Liver (tissue), 8 donors: ENCODE measurements at regions not wholly inside any gene's neighbourhood (a gene's known extent, or its start where the extent isn't known, plus 50 kb on each side); places are given as distances from the start of the nearest gene placed in this dataset.

ENCODE experiments used
- DNase-seq: peaks from one replicate; pipeline ENCODE4 v3.0.0-alpha.2; 2017; ENCODE audit warnings: low spot score
- H3K27ac ChIP-seq, 2 donors: one replicate each; pipeline ENCODE4 v1.7.0; 2013; ENCODE audit warnings: inconsistent platforms in 2 of 2, low read length in 2 of 2, control low read depth in 1 of 2, low read depth in 1 of 2, mild to moderate bottlenecking in 1 of 2
- H3K27me3 ChIP-seq, 4 donors: one replicate each; pipeline versions ENCODE4 v1.6.1 to v1.7.0; 2013; ENCODE audit warnings: low read length in 3 of 4, inconsistent platforms in 1 of 4, mild to moderate bottlenecking in 1 of 4, moderate library complexity in 1 of 4; ENCODE audit not compliant: control insufficient read depth in 4 of 4, insufficient read depth in 4 of 4
- H3K36me3 ChIP-seq, 4 donors: one replicate each; pipeline versions ENCODE4 v1.6.1 to v1.7.0; 2013; ENCODE audit warnings: low read length in 3 of 4, mild to moderate bottlenecking in 3 of 4, low read depth in 1 of 4, moderate library complexity in 1 of 4; ENCODE audit not compliant: control insufficient read depth in 4 of 4, insufficient read depth in 3 of 4
- H3K4me1 ChIP-seq, 4 donors: one replicate each; pipeline versions ENCODE4 v1.6.1 to v1.7.0; 2013; ENCODE audit warnings: low read length in 3 of 4, mild to moderate bottlenecking in 3 of 4, moderate library complexity in 1 of 4; ENCODE audit not compliant: control insufficient read depth in 4 of 4, insufficient read depth in 4 of 4
- H3K4me3 ChIP-seq, 3 donors: one replicate each; pipeline versions ENCODE4 v1.6.1 to v1.7.0; 2013; ENCODE audit warnings: low read length in 3 of 3, control low read depth in 1 of 3, low read depth in 1 of 3, mild to moderate bottlenecking in 1 of 3
- H3K9ac ChIP-seq, 2 donors: one replicate each; pipeline ENCODE4 v1.7.0; 2013; ENCODE audit warnings: low read length in 2 of 2, mild to moderate bottlenecking in 2 of 2, moderate library complexity in 2 of 2, control low read depth in 1 of 2, low read depth in 1 of 2
- H3K9me3 ChIP-seq, 4 donors: one replicate each; pipeline versions ENCODE4 v1.6.1 to v1.7.0; 2013; ENCODE audit warnings: low read length in 3 of 4; ENCODE audit not compliant: control insufficient read depth in 4 of 4
- EGR1 ChIP-seq, 2 donors: IDR thresholded peaks; 2 replicates each; pipeline ENCODE4 v1.6.1; 2016 to 2018; ENCODE audit warnings: antibody characterized with exemption in 2 of 2, low read depth in 2 of 2
- FOXA1 ChIP-seq: IDR thresholded peaks from 2 replicates; pipeline ENCODE4 v1.6.1; 2016; ENCODE audit warnings: antibody characterized with exemption
- FOXA2 ChIP-seq: IDR thresholded peaks from 2 replicates; pipeline ENCODE4 v1.6.1; 2016; ENCODE audit warnings: antibody characterized with exemption
- GABPA ChIP-seq, 2 donors: IDR thresholded peaks in 1 of 2; conservative IDR thresholded peaks in 1 of 2; 2 replicates each; pipeline ENCODE4 v1.6.1; 2016; ENCODE audit warnings: antibody characterized with exemption in 2 of 2, mild to moderate bottlenecking in 1 of 2, moderate library complexity in 1 of 2
- HNF4A ChIP-seq, 2 donors: conservative IDR thresholded peaks; 2 replicates each; pipeline ENCODE4 v1.6.1; 2016; ENCODE audit warnings: antibody characterized with exemption in 2 of 2, mild to moderate bottlenecking in 2 of 2
- HNF4G ChIP-seq: IDR thresholded peaks from 2 replicates; pipeline ENCODE4 v1.6.1; 2016; ENCODE audit warnings: antibody characterized with exemption
- JUND ChIP-seq, 2 donors: IDR thresholded peaks; 2 replicates each; pipeline ENCODE4 v1.6.1; 2016; ENCODE audit warnings: antibody characterized with exemption in 2 of 2
- NR2F2 ChIP-seq: IDR thresholded peaks from 2 replicates; pipeline ENCODE4 v1.6.1; 2016; ENCODE audit warnings: antibody characterized with exemption
- RAD21 ChIP-seq, 2 donors: IDR thresholded peaks; 2 replicates each; pipeline ENCODE4 v1.6.1; 2016; ENCODE audit warnings: antibody characterized with exemption in 2 of 2, mild to moderate bottlenecking in 2 of 2
- RXRA ChIP-seq, 2 donors: IDR thresholded peaks; 2 replicates each; pipeline ENCODE4 v1.6.1; 2017 to 2018; ENCODE audit warnings: antibody characterized with exemption in 2 of 2, mild to moderate bottlenecking in 1 of 2
- SP1 ChIP-seq: IDR thresholded peaks from 2 replicates; pipeline ENCODE4 v1.6.1; 2018; ENCODE audit warnings: antibody characterized with exemption, mild to moderate bottlenecking
- TAF1 ChIP-seq: conservative IDR thresholded peaks from 2 replicates; pipeline ENCODE4 v1.6.1; 2016; ENCODE audit warnings: antibody characterized with exemption, mild to moderate bottlenecking
- YY1 ChIP-seq: IDR thresholded peaks from 2 replicates; pipeline ENCODE4 v1.6.1; 2016; ENCODE audit warnings: antibody characterized with exemption, mild to moderate bottlenecking
- WGBS: extraction: QIAGEN DNeasy Blood & Tissue Kit; methylation state at CpG from one replicate; pipeline ENCODE4 v1.1.7; 2013; 5-methylcytosine and 5-hydroxymethylcytosine counted together
- TF ChIP-seq, protein P1 (sequence below): IDR thresholded peaks from 2 replicates; pipeline ENCODE4 v1.6.1; 2016; ENCODE audit warnings: antibody characterized with exemption
- TF ChIP-seq, protein P2 (sequence below): fragments of 150-350 bp; IDR thresholded peaks from 2 replicates; pipeline ENCODE4 v1.5.1; 2017; ENCODE audit warnings: improper control_type of control experiment, low read depth, low read length; ENCODE audit not compliant: missing input control
- TF ChIP-seq, protein P3 (sequence below): IDR thresholded peaks from 2 replicates; pipeline ENCODE4 v1.6.1; 2016; ENCODE audit warnings: antibody characterized with exemption, mild to moderate bottlenecking
- TF ChIP-seq, protein P4 (sequence below): IDR thresholded peaks from 2 replicates; pipeline ENCODE4 v1.6.1; 2016; ENCODE audit warnings: antibody characterized with exemption
- TF ChIP-seq, protein P5 (sequence below): IDR thresholded peaks from 2 replicates; pipeline ENCODE4 v1.6.1; 2016; ENCODE audit warnings: antibody characterized with exemption
- donor health status: healthy.
- donor health status: healthy.
- donor health status: healthy.
- donor health status: healthy.
- donor health status: healthy.

DNA sequence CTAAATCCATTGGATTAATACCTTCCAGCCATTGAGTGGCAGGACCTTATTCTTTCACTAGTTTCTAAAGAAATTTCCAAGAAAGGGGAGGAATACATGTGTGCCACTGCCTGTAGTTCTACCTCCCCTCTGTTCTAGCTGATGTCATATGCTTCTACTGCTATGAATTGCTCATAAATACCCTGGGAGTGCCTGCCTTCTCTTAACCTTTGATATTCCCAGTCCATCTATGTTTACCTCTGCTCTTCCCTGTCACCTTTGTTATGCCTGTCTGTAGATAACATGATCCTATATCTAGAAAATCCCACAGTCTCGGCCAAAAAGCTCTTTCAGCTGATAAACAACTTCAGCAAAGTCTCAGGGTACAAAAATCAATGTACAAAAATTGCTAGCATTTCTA, 486.9 kb upstream of the ARRDC4 start:
- WGBS: 21% methylated on average over 1 of the region's 1 CpG
- no peaks in the 10 kb centered on the region for H3K4me1 ChIP-seq
- peaks cover 0 to 2% (median 0%) of the 10 kb centered on the region in 4 donors for H3K27me3 ChIP-seq
- H3K27ac ChIP-seq: no peak overlapping the region
- TF ChIP-seq EGR1 (IDR thresholded peaks at IDR 0.05; ENCODE audit: low read depth in 2 of 2): no peak
- TF ChIP-seq FOXA1: no peak
- TF ChIP-seq, protein P1, sequence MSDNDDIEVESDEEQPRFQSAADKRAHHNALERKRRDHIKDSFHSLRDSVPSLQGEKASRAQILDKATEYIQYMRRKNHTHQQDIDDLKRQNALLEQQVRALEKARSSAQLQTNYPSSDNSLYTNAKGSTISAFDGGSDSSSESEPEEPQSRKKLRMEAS: no peak
- no peak for TF ChIP-seq RXRA (IDR thresholded peaks at IDR 0.05)
- TF ChIP-seq, protein P2, sequence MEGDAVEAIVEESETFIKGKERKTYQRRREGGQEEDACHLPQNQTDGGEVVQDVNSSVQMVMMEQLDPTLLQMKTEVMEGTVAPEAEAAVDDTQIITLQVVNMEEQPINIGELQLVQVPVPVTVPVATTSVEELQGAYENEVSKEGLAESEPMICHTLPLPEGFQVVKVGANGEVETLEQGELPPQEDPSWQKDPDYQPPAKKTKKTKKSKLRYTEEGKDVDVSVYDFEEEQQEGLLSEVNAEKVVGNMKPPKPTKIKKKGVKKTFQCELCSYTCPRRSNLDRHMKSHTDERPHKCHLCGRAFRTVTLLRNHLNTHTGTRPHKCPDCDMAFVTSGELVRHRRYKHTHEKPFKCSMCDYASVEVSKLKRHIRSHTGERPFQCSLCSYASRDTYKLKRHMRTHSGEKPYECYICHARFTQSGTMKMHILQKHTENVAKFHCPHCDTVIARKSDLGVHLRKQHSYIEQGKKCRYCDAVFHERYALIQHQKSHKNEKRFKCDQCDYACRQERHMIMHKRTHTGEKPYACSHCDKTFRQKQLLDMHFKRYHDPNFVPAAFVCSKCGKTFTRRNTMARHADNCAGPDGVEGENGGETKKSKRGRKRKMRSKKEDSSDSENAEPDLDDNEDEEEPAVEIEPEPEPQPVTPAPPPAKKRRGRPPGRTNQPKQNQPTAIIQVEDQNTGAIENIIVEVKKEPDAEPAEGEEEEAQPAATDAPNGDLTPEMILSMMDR: no peak
- no peak for TF ChIP-seq NR2F2
- TF ChIP-seq JUND (IDR thresholded peaks at IDR 0.05): no peak
- TF ChIP-seq SP1: no peak
- TF ChIP-seq, protein P3, sequence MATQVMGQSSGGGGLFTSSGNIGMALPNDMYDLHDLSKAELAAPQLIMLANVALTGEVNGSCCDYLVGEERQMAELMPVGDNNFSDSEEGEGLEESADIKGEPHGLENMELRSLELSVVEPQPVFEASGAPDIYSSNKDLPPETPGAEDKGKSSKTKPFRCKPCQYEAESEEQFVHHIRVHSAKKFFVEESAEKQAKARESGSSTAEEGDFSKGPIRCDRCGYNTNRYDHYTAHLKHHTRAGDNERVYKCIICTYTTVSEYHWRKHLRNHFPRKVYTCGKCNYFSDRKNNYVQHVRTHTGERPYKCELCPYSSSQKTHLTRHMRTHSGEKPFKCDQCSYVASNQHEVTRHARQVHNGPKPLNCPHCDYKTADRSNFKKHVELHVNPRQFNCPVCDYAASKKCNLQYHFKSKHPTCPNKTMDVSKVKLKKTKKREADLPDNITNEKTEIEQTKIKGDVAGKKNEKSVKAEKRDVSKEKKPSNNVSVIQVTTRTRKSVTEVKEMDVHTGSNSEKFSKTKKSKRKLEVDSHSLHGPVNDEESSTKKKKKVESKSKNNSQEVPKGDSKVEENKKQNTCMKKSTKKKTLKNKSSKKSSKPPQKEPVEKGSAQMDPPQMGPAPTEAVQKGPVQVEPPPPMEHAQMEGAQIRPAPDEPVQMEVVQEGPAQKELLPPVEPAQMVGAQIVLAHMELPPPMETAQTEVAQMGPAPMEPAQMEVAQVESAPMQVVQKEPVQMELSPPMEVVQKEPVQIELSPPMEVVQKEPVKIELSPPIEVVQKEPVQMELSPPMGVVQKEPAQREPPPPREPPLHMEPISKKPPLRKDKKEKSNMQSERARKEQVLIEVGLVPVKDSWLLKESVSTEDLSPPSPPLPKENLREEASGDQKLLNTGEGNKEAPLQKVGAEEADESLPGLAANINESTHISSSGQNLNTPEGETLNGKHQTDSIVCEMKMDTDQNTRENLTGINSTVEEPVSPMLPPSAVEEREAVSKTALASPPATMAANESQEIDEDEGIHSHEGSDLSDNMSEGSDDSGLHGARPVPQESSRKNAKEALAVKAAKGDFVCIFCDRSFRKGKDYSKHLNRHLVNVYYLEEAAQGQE: no peak
- TF ChIP-seq, protein P4, sequence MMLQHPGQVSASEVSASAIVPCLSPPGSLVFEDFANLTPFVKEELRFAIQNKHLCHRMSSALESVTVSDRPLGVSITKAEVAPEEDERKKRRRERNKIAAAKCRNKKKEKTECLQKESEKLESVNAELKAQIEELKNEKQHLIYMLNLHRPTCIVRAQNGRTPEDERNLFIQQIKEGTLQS: no peak
- TF ChIP-seq HNF4A (conservative IDR thresholded peaks at IDR 0.05): no peak
- no peak for TF ChIP-seq TAF1
- TF ChIP-seq RAD21 (IDR thresholded peaks at IDR 0.05): no peak
- no peak for TF ChIP-seq YY1
- no peak for TF ChIP-seq FOXA2
- no peak for TF ChIP-seq GABPA (IDR thresholded peaks at IDR 0.05 in 1 of 2, conservative IDR thresholded peaks at IDR 0.05 in 1 of 2)
- TF ChIP-seq, protein P5, sequence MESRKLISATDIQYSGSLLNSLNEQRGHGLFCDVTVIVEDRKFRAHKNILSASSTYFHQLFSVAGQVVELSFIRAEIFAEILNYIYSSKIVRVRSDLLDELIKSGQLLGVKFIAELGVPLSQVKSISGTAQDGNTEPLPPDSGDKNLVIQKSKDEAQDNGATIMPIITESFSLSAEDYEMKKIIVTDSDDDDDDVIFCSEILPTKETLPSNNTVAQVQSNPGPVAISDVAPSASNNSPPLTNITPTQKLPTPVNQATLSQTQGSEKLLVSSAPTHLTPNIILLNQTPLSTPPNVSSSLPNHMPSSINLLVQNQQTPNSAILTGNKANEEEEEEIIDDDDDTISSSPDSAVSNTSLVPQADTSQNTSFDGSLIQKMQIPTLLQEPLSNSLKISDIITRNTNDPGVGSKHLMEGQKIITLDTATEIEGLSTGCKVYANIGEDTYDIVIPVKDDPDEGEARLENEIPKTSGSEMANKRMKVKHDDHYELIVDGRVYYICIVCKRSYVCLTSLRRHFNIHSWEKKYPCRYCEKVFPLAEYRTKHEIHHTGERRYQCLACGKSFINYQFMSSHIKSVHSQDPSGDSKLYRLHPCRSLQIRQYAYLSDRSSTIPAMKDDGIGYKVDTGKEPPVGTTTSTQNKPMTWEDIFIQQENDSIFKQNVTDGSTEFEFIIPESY: no peak
- TF ChIP-seq HNF4G: no peak
- H3K36me3 ChIP-seq: no peaks in the 10 kb centered on the region
- peaks cover 0 to 3% (median 0%) of the 10 kb centered on the region in 4 donors for H3K9me3 ChIP-seq
- no peak for DNase-seq
- no peak overlapping the region for H3K4me3 ChIP-seq
- no peak overlapping the region for H3K9ac ChIP-seq
